ENCODE measurements at regions not wholly inside any gene's neighbourhood (a gene's known extent, or its start where the extent isn't known, plus 50 kb on each side); places are given as distances from the start of the nearest gene placed in this dataset.
A peak's percentile ranks its signal among the peaks of the same experiment; 100 is the strongest.

DNA sequence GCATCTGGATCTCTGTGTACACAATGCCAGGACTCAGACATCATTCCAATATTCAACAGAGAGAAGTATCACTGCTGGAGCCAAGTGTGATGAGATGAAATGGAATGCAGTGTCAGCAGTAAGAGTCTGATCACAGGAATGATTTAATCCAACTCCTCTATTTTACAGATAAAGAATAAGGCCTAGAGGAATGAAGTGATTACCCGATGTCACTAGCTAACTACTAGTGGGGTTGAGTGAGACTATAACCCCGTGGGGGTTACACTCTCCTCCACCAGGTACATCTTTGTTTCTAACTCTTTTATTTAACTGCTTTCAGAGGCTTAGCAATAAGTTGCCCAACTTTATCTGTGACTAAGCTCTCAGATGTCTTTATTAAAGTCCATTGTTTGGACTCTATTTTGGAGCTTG, 94.2 kb upstream of the FAT3 start:
- TF ChIP-seq, protein P1, sequence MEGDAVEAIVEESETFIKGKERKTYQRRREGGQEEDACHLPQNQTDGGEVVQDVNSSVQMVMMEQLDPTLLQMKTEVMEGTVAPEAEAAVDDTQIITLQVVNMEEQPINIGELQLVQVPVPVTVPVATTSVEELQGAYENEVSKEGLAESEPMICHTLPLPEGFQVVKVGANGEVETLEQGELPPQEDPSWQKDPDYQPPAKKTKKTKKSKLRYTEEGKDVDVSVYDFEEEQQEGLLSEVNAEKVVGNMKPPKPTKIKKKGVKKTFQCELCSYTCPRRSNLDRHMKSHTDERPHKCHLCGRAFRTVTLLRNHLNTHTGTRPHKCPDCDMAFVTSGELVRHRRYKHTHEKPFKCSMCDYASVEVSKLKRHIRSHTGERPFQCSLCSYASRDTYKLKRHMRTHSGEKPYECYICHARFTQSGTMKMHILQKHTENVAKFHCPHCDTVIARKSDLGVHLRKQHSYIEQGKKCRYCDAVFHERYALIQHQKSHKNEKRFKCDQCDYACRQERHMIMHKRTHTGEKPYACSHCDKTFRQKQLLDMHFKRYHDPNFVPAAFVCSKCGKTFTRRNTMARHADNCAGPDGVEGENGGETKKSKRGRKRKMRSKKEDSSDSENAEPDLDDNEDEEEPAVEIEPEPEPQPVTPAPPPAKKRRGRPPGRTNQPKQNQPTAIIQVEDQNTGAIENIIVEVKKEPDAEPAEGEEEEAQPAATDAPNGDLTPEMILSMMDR (IDR thresholded peaks at IDR 0.05; ENCODE audit: insufficient read depth, low read length, poor library complexity, severe bottlenecking): no peak
- no peaks in the 10 kb centered on the region for H3K36me3 ChIP-seq (ENCODE audit: control insufficient read depth, insufficient read depth, low read length)
- no peaks in the 10 kb centered on the region for H3K27me3 ChIP-seq (ENCODE audit: control insufficient read depth, insufficient read depth, low read length)
- H3K4me3 ChIP-seq (ENCODE audit: low read depth, low read length): no peak overlapping the region
- no peak for DNase-seq (ENCODE audit: low read depth)

DNA sequence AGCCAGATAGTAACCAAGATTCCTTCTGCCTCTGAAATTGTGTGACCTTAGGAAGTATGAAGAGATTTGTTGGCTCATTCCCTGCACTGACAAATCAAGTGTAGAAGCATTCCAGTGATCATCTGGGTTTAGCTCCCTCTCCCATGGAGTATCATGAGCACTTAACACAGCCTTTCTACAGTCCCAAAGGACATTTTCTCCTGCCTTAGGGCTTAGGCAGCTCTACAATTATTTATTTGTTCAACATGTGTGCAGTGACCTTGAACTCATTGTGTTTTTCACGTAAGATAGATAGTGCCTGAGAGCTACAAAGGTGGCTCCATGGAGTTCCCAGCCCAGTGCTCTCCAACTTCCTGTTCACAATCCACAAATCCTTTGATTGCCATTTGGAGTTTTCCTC, 94.8 kb upstream of the FAT3 start:
- Histone ChIP-seq H3K4me3 (ENCODE audit: low read depth, low read length) (no peak overlapping the region), H3K27me3 (ENCODE audit: control insufficient read depth, insufficient read depth, low read length) (no peaks in the 10 kb centered on the region), H3K36me3 (ENCODE audit: control insufficient read depth, insufficient read depth, low read length) (no peaks in the 10 kb centered on the region)
- DNase-seq (ENCODE audit: low read depth): no peak
- TF ChIP-seq, protein P1 (IDR thresholded peaks at IDR 0.05; ENCODE audit: insufficient read depth, low read length, poor library complexity, severe bottlenecking): no peak

DNA sequence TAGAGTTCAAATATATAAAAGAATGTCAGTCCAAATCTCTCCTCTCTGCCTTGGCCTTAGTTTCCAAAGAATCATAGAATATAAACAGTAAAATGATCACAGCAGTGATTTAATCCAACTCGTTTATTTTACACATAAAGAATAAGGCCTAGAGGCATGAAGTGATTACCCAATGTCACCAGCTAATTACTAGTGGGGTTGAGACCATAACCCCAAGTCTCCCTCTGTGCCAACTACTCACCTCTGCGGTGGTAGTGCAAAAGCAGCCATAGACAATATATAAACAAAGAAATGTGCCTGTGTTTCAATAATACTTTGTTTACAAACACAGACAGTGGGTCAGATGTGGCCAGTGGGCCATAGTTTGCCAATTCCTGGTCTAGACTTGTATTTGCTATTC, 96.6 kb upstream of the FAT3 start:
- H3K36me3 ChIP-seq (ENCODE audit: control insufficient read depth, insufficient read depth, low read length): no peaks in the 10 kb centered on the region
- no peak for DNase-seq (ENCODE audit: low read depth)
- TF ChIP-seq, protein P1 (IDR thresholded peaks at IDR 0.05; ENCODE audit: insufficient read depth, low read length, poor library complexity, severe bottlenecking): no peak
- H3K4me3 ChIP-seq (ENCODE audit: low read depth, low read length): no peak overlapping the region
- H3K27me3 ChIP-seq (ENCODE audit: control insufficient read depth, insufficient read depth, low read length): no peaks in the 10 kb centered on the region

DNA sequence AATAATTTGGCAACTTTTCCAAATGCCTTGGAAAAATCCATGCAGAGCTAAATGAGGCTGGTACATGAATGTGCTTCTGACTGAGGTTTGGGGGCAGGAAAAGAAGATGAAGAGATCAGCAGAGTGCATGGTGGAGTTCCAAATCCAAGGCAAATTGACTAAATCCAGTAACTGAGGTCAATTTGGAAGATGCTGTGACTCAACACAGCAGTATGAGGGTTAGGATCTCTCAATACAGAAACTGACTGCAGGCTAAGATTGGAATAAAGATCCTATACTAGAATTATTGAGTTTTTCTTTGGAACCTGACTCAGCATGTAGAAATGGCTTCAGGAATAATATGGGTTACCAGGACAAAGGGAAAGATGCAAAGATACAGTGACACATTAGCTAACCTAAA, 99.3 kb upstream of the FAT3 start:
- DNase-seq (ENCODE audit: low read depth): no peak
- TF ChIP-seq, protein P1 (IDR thresholded peaks at IDR 0.05; ENCODE audit: insufficient read depth, low read length, poor library complexity, severe bottlenecking): no peak
- Histone ChIP-seq H3K27me3 (ENCODE audit: control insufficient read depth, insufficient read depth, low read length) (no peaks in the 10 kb centered on the region), H3K36me3 (ENCODE audit: control insufficient read depth, insufficient read depth, low read length) (no peaks in the 10 kb centered on the region), H3K4me3 (ENCODE audit: low read depth, low read length) (no peak overlapping the region)

DNA sequence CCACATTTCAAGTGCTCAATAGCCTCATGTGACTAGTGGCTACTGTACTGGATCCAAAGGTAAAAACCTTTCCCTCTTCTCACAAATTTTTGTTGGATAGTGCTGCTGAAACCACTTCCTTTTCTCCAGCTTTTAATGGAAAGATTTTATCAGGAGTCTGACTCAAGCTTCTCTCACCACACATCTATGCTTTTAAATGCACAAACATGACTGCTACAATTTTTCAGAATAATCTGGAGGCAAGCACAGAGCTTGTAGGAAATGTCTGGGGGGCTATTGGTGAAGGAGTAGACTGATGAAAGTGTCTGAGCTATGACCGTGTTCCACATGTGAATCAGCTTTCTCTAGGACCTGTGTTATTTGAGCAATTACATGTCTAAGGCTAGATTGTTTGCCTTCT, 101.1 kb upstream of the FAT3 start:
- no peaks in the 10 kb centered on the region for H3K27me3 ChIP-seq (ENCODE audit: control insufficient read depth, insufficient read depth, low read length)
- TF ChIP-seq, protein P1 (IDR thresholded peaks at IDR 0.05; ENCODE audit: insufficient read depth, low read length, poor library complexity, severe bottlenecking): no peak
- no peak overlapping the region for H3K4me3 ChIP-seq (ENCODE audit: low read depth, low read length)
- DNase-seq (ENCODE audit: low read depth): peak; percentile 35
- H3K36me3 ChIP-seq (ENCODE audit: control insufficient read depth, insufficient read depth, low read length): no peaks in the 10 kb centered on the region

DNA sequence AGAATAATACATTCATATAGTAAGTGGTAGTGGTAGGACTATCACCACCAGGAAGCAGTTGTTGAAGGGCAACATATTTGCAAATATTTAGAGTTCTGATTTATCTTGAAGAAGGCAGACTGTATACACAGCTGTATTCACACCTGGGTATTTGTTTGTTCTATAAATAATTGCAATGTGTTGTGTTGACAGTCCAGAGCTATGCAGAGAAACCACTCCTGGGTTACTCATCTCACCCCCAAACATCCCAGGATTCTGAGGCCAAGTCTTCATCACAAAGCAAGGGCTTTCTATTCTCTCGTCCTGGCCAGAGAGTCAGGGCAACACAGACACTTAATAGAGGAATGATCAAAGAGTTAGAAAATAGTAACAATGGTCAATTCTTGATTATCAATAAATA, 102.1 kb upstream of the FAT3 start:
- no peaks in the 10 kb centered on the region for H3K36me3 ChIP-seq (ENCODE audit: control insufficient read depth, insufficient read depth, low read length)
- H3K27me3 ChIP-seq (ENCODE audit: control insufficient read depth, insufficient read depth, low read length): no peaks in the 10 kb centered on the region
- no peak for DNase-seq (ENCODE audit: low read depth)
- TF ChIP-seq, protein P1 (IDR thresholded peaks at IDR 0.05; ENCODE audit: insufficient read depth, low read length, poor library complexity, severe bottlenecking): no peak
- H3K4me3 ChIP-seq (ENCODE audit: low read depth, low read length): no peak overlapping the region

All from kidney epithelial cell (primary cell).